Endothelial cell of umbilical vein (primary cell): ENCODE measurements at regions not wholly inside any gene's neighbourhood (a gene's known extent, or its start where the extent isn't known, plus 50 kb on each side); places are given as distances from the start of the nearest gene placed in this dataset.

Source experiments
- BruUV-seq: library from RNA; stranded (reverse); fragments of 400-500 nt; replicated peaks from 2 replicates; lab custom pipeline; 2021; lab: Mats Ljungman, UMichigan
- CTCF ChIA-PET: fragments of 300-600, 350-600 bp; sonication (Branson Sonifier 250); formaldehyde crosslinking; loops from one replicate; lab custom pipeline; 2021; ENCODE audit warnings: antibody characterized with exemption, inconsistent platforms; lab: Charles Lee
- POLR2A ChIA-PET: fragments of 300-600, 350-600 bp; sonication (Branson Sonifier 250); formaldehyde crosslinking; loops from one replicate; lab custom pipeline; 2021; ENCODE audit warnings: antibody characterized with exemption, inconsistent platforms; lab: Charles Lee
- DNase-seq: peaks from one replicate; pipeline ENCODE4 v3.0.0-alpha.2; 2011; ENCODE audit warnings: low read depth, low spot score
- FAIRE-seq: peaks from 2 replicates; lab custom pipeline; 2011; peaks lifted over from hg19 to GRCh38; lab: Jason Lieb, UNC
- H2AFZ ChIP-seq: 2 replicates; pipeline ENCODE4 v1.6.0; 2012; ENCODE audit warnings: low read depth, low read length, control low read depth, inconsistent platforms
- H3K27ac ChIP-seq: 2 replicates; pipeline ENCODE4 v1.5.1; 2011; ENCODE audit warnings: low read depth, mild to moderate bottlenecking, control low read depth, low read length, moderate library complexity; ENCODE audit not compliant: insufficient read depth
- H3K27me3 ChIP-seq, 2 experiments: 2 replicates each; pipeline versions ENCODE4 v1.6.0 to v1.6.1; 2011; ENCODE audit warnings: low read length in 2 of 2, mixed read lengths in 1 of 2; ENCODE audit not compliant: control insufficient read depth in 2 of 2, insufficient read depth in 2 of 2
- H3K36me3 ChIP-seq, 2 experiments: 2 replicates in 1 of 2; 3 replicates in 1 of 2; pipeline ENCODE4 v1.5.1; 2011; ENCODE audit warnings: low read length in 2 of 2, mild to moderate bottlenecking in 1 of 2, moderate library complexity in 1 of 2; ENCODE audit not compliant: control insufficient read depth in 2 of 2, insufficient read depth in 2 of 2; ENCODE audit errors: extremely low read depth in 1 of 2
- H3K4me1 ChIP-seq: 3 replicates; pipeline ENCODE4 v1.5.1; 2011; ENCODE audit warnings: mild to moderate bottlenecking, low read length; ENCODE audit not compliant: control insufficient read depth, insufficient read depth; ENCODE audit errors: extremely low read depth
- H3K4me2 ChIP-seq: 2 replicates; pipeline ENCODE4 v1.6.1; 2011; ENCODE audit warnings: low read length, control low read depth, mixed read lengths; ENCODE audit not compliant: insufficient read depth
- H3K4me3 ChIP-seq, 3 experiments: fragments of 200-600 bp in 1 of 3; sonication (generic), shearing (Covaris generic) in 1 of 3; replicated peaks in 1 of 3; 2 replicates each; pipeline ENCODE4 v1.5.1; 2011 to 2016; ENCODE audit warnings: control low read depth in 3 of 3, low read length in 3 of 3, mild to moderate bottlenecking in 2 of 3, inconsistent platforms in 1 of 3, low read depth in 1 of 3, moderate library complexity in 1 of 3; ENCODE audit not compliant: insufficient read depth in 1 of 3
- H3K79me2 ChIP-seq: 2 replicates; pipeline ENCODE4 v1.6.0; 2012; ENCODE audit warnings: low read length, inconsistent platforms; ENCODE audit not compliant: control insufficient read depth, insufficient read depth
- H3K9ac ChIP-seq: replicated peaks from 2 replicates; pipeline ENCODE3; 2011; ENCODE audit warnings: low read length, control low read depth; ENCODE audit not compliant: insufficient read depth; ENCODE audit errors: extremely low read depth
- H3K9me1 ChIP-seq: replicated peaks from 3 replicates; pipeline ENCODE4 v1.6.0; 2011; ENCODE audit warnings: mild to moderate bottlenecking, low read length; ENCODE audit not compliant: control insufficient read depth, insufficient read depth; ENCODE audit errors: extremely low read depth
- H3K9me3 ChIP-seq: replicated peaks from 2 replicates; pipeline ENCODE4 v1.5.1; 2012; ENCODE audit warnings: low read length, inconsistent platforms; ENCODE audit not compliant: control insufficient read depth, insufficient read depth
- H4K20me1 ChIP-seq: replicated peaks from 2 replicates; pipeline ENCODE3; 2011; ENCODE audit warnings: mild to moderate bottlenecking, low read length; ENCODE audit not compliant: control insufficient read depth, insufficient read depth; ENCODE audit errors: extremely low read depth
- EZH2 ChIP-seq: IDR thresholded peaks from 2 replicates; pipeline ENCODE4 v1.6.1; 2012; ENCODE audit warnings: borderline replicate concordance, low read depth, mild to moderate bottlenecking, moderate library complexity, low read length, inconsistent platforms; ENCODE audit not compliant: severe bottlenecking
- FOS ChIP-seq: IDR thresholded peaks from 2 replicates; pipeline ENCODE4 v1.6.1; 2011; ENCODE audit warnings: mild to moderate bottlenecking, low read length, moderate library complexity, borderline replicate concordance; ENCODE audit not compliant: insufficient read depth
- GATA2 ChIP-seq: IDR thresholded peaks from 2 replicates; pipeline ENCODE4 v1.7.0; 2011; ENCODE audit warnings: low read depth, mild to moderate bottlenecking, moderate library complexity, mixed read lengths, low read length; ENCODE audit not compliant: insufficient read length, insufficient read depth
- JUN ChIP-seq: IDR thresholded peaks from 2 replicates; pipeline ENCODE4 v1.6.1; 2011; ENCODE audit warnings: borderline replicate concordance, low read depth; ENCODE audit not compliant: insufficient read length, insufficient read depth
- MYC ChIP-seq: IDR thresholded peaks from one replicate; pipeline ENCODE4 v1.6.1; 2011; ENCODE audit warnings: mild to moderate bottlenecking, low read depth, low read length
- POLR2A ChIP-seq: IDR thresholded peaks from 2 replicates; pipeline ENCODE4 v1.6.1; 2012; ENCODE audit warnings: low read depth, mild to moderate bottlenecking, control low read depth, low read length
- POLR2AphosphoS5 ChIP-seq: IDR thresholded peaks from 2 replicates; pipeline ENCODE4 v1.6.1; 2012; ENCODE audit warnings: low read depth, mild to moderate bottlenecking, control low read depth, low read length, moderate library complexity; ENCODE audit not compliant: insufficient read depth
- dilution Hi-C: fragments of 300-500 bp; cut with MboI; formaldehyde crosslinking; loops from one replicate; pipeline ENCODE4 v1.15.0; 2019; ENCODE audit warnings: low sequenced_read_pairs; ENCODE audit not compliant: extremely low pct_ligation_motif_present
- intact Hi-C: fragments of 100-400 bp; cut with micrococcal nuclease; formaldehyde crosslinking; loops from one replicate; pipeline ENCODE4 v1.10.0; 2022
- TF ChIP-seq, protein P1 (sequence below), 2 donors: IDR thresholded peaks; 1 replicate in 1 of 2; 2 replicates in 1 of 2; pipeline ENCODE4 v1.5.1; 2011; ENCODE audit warnings: low read length in 2 of 2, mild to moderate bottlenecking in 2 of 2, moderate library complexity in 2 of 2, control low read depth in 1 of 2, inconsistent platforms in 1 of 2, low read depth in 1 of 2; ENCODE audit not compliant: insufficient read depth in 1 of 2; ENCODE audit errors: extremely low read depth in 1 of 2
- TF ChIP-seq, protein P2 (sequence below): IDR thresholded peaks from 2 replicates; pipeline ENCODE4 v1.6.1; 2011; ENCODE audit not compliant: insufficient read depth, insufficient read length

DNA sequence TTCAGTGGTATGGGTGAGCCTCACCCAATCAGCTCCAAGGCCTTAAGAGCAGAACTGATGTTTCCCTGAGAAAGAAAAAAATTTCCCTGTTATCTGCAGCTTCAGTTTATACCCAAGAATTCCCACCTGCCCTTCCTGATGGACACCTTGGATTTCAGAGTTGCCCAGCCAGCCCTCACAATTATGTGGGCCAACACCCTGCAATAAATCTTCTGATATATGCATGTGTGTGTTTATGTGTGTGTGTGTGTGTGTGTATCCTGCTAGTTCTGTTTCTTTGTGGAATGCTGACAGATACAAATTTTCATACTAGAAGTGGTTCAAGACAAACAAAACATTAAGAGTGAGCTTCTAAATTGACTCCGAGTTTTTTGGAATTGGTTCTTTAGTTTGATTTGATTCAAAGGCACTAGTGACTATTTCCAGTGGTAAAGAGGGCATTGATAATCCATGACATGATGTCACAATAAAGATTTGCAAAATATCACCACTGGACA lies 246.6 kb upstream of the BTBD3 start:
- Histone ChIP-seq H3K9me1 (no peaks in the 10 kb centered on the region), H3K4me2 (no peak overlapping the region), H3K9me3 (no peaks in the 10 kb centered on the region), H3K4me3 (no peak overlapping the region), H3K9ac (no peak overlapping the region), H3K79me2 (no peaks in the 10 kb centered on the region), H4K20me1 (no peaks in the 10 kb centered on the region), H3K27ac (no peak overlapping the region), H3K4me1 (no peaks in the 10 kb centered on the region), H3K27me3 (peaks cover 0 to 5% of the 10 kb centered on the region in 2 experiments), H3K36me3 (no peaks in the 10 kb centered on the region), H2AFZ (no peak overlapping the region)
- intact Hi-C loops: no loop called here
- ChIA-PET POLR2A (no interaction called here), CTCF (interaction anchor here (0.7 kb wide), 1 partner anchor 341 kb away, joined by 3 read pairs; no protein-coding TSS in a partner anchor)
- dilution Hi-C loops: no loop called here
- DNase-seq (no peak), FAIRE-seq (no peak)
- no TSS peak for BruUV-seq
- TF ChIP-seq POLR2AphosphoS5 (no peak), EZH2 (no peak), GATA2 (no peak), FOS (no peak), JUN (no peak), MYC (no peak), POLR2A (no peak)
- TF ChIP-seq, protein P1, sequence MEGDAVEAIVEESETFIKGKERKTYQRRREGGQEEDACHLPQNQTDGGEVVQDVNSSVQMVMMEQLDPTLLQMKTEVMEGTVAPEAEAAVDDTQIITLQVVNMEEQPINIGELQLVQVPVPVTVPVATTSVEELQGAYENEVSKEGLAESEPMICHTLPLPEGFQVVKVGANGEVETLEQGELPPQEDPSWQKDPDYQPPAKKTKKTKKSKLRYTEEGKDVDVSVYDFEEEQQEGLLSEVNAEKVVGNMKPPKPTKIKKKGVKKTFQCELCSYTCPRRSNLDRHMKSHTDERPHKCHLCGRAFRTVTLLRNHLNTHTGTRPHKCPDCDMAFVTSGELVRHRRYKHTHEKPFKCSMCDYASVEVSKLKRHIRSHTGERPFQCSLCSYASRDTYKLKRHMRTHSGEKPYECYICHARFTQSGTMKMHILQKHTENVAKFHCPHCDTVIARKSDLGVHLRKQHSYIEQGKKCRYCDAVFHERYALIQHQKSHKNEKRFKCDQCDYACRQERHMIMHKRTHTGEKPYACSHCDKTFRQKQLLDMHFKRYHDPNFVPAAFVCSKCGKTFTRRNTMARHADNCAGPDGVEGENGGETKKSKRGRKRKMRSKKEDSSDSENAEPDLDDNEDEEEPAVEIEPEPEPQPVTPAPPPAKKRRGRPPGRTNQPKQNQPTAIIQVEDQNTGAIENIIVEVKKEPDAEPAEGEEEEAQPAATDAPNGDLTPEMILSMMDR (IDR thresholded peaks at IDR 0.05; ENCODE audit: extremely low read depth in 1 of 2, insufficient read depth in 1 of 2, low read depth in 1 of 2, low read length in 2 of 2): no peak
- TF ChIP-seq, protein P2, sequence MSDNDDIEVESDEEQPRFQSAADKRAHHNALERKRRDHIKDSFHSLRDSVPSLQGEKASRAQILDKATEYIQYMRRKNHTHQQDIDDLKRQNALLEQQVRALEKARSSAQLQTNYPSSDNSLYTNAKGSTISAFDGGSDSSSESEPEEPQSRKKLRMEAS: no peak
